Right ventricle myocardium inferior (tissue), 1 donor: ENCODE measurements at regions not wholly inside any gene's neighbourhood (a gene's known extent, or its start where the extent isn't known, plus 50 kb on each side); places are given as distances from the start of the nearest gene placed in this dataset.

Experiments
- ATAC-seq: fragments of 200-7000 bp; cut with Tn5 transposase; one replicate; pipeline ENCODE4 v1.9.1; 2020; ENCODE audit warnings: mild to moderate bottlenecking, moderate library complexity
- DNase-seq: peaks from one replicate; pipeline ENCODE4 v3.0.0; 2021; ENCODE audit errors: missing footprints
- intact Hi-C: fragments of 100-400 bp; cut with DNase I; formaldehyde crosslinking; loops from one replicate; pipeline ENCODE4 v1.11.0; 2022
- donor health status: DM: no; HTN: yes; CAD: no; lungs with severe emphysema.

DNA sequence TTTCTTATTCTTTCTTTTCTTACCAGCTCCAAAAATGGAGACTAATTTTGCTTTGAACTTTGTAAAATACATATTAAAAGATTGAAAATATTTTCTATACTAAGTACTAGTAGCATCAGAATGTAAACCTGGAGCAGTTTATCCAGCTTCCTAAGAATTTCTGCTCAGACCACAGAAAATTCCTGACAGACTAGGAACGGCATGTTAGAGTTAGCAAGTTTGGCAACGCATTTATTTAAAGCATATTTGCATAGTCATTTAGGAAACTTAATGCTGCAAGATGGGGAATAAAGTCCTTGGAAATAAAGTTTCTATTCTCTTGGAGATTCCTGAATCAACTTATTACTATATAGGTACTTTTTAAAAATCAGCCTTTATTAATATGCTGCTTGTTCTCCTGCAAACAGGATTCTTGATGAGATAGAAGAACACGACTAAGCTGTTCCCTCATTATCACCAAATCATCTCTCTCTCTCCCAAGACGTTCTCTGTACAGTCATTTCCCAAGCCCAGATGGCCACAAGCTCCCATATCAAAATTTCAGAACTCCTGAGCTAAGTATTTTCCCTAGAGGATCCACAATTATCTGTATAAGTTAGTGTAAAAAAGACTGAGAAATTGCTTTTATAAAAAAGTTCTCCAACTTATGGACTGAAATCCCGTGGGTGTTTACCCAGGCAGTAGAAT is 305.8 kb upstream of the NEBL start:
- intact Hi-C loops = no loop called here
- DNase-seq = no peak
- ATAC-seq = no peak

DNA sequence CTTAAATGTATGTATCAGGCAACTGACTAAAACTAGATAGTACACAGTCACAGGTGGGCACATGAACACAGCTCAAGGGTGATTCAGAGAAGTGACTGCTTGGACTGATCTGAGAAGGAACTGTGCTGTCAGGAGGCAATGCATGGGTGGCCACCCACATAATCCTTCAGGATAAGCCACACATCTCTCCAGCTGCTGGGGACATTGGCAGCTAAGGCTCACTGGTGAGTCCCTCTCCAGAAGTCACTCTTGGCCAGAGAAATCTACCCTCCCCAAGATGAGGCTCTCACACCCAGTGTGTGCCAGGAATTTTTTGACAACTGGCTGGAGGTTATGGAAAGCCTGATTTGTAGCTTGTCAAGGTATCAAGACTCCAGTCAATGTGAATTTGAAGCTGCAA is 302.4 kb upstream of the NEBL start:
- intact Hi-C loops = no loop called here
- DNase-seq (no peak), ATAC-seq (no peak)

DNA sequence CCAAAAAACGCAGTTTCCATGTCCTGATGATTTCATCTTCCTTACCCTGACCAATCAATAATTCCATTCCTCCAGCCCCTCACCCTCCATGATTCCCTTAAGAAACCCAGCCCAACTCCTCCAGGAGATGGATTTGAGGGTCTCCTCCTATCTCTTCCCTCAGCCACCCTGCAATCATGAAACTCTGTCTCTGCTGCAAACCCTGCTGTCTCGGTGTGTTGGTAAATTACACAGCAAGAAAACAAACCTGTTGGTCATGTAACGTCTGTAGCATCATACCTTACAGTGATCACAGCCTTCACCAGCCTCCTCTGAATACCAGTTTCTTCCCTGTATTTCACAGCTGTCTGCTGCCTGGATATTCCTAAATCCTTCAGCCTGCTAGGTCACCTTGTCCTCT is 300.7 kb upstream of the NEBL start:
- no peak for DNase-seq
- intact Hi-C loops = no loop called here
- ATAC-seq = no peak

DNA sequence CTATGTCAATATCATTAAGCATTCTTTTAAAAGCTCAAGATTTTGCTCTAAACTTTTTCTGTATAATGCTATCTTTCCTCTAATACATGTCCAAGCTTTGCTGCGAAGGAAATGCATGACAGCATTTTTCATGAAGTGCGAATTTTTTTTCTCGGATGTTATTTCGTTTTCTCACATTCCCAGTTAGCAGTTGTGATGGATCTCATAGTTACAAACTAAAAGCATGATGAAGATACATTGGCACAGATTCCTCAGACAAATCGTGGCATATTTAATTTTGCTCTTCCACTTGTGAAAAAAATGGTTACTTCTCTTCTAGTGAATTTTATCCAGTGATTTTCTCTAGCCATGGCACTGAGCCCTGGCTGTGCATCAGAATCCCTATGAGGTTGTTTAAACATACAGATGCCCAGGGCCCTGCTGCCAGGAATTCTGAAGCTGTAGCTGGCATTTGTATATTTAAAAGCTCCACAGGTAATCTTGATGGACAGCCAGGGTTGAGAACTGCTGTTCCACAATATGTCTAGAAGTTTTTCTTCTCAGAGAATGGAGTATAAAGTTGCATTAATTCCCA is 299.8 kb upstream of the NEBL start:
- intact Hi-C loops = no loop called here
- ATAC-seq (no peak), DNase-seq (no peak)

DNA sequence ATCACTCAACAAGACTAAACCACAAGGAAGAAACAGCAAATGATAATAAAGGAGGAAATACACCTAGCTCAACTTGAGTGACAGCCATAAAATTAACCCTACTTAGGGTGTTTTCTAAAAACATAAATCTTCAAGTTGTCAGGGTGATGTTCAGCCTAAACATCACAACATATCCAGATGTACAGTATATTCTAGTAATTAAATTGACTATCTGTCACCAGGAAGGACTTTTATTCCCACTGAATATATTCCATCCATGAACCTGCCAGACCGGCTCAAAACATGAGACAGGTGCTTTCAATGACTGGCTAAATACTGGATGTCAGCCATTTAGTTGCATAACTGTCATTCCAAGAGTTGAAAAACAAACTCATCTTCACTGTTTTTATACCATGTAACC is 298.1 kb upstream of the NEBL start:
- ATAC-seq = no peak
- intact Hi-C loops = no loop called here
- no peak for DNase-seq

DNA sequence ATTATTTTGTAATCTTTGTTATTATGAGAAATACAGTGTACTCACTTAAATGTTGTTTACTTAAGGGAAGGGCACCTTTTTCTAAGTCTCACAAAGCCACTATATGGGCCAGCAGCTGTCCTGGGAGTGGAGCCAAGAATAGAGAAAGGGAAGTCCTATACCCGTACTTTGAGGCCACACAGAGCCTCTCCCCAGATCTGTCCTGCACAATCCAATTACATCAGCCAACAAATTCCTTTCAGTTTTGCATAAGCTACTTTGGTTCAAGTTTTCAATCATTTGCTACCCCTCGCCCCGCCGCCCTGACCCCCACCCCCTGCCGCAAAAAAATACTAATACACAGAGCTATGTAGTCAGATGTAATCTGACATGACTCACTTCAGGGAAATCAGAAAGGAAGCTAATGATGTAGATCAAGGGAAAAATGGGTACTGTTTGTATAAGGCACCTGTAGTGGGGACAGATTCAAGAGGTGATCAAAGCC is 297.4 kb upstream of the NEBL start:
- intact Hi-C loops = no loop called here
- ATAC-seq = peak; percentile 50
- no peak for DNase-seq

DNA sequence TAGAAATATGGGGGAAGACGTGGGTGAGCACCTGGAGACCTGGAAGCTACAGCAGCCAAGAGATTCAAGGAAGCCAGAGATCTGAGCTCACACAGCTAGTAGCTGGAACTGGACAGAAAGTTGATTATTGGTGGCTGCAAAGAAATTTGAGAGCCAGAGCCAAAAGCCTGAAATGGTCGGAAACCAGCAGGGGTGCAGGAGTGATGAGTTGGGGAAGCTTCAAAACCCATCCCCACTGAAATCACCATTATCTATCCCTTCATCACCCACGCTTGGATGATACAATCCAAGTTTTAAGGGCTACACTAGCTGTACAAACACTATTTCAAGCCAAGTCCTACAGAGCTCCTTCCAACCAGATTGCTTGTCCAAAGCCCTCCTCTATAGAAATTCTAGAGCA is 296.1 kb upstream of the NEBL start:
- ATAC-seq (no peak), DNase-seq (no peak)
- intact Hi-C loops = no loop called here

DNA sequence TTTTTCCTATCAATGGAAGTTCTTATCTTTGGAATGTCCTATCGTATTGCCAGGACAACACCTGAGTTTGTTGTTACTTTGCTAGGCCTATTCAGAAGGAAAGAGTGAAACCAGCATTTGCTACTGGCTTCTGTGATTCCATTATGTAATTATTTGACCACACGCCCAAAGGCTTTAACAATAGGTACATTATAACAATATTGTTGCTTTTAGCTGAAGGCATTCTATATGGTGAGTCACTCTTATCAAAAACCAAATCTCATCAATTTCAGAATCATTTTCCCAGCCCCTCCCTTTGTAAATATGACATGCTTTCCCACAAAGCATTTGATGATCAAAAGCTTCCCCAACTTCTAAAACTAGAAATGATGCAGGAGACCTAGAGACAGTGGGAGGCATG is 294.4 kb upstream of the NEBL start:
- DNase-seq = no peak
- no peak for ATAC-seq
- intact Hi-C loops = no loop called here

DNA sequence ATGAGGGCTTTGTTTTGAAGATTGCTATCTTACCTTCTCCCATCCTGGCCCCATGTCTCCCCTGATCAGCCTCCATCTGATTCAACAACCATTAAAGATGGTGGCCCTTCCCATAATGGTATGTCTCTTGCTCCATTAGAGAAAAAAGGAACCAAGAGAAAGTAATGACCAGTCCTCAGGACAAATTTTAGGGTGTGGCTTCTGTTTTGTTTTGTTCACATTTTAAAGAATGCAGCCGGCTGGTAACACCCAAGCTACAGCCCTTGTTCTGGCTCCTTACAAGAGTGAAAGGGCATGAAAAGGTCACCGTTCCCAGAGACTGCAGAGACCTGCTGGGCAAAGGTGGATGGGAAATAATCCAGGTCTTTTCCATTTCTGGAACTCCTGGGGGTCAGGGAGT is 287.9 kb upstream of the NEBL start:
- ATAC-seq = no peak

DNA sequence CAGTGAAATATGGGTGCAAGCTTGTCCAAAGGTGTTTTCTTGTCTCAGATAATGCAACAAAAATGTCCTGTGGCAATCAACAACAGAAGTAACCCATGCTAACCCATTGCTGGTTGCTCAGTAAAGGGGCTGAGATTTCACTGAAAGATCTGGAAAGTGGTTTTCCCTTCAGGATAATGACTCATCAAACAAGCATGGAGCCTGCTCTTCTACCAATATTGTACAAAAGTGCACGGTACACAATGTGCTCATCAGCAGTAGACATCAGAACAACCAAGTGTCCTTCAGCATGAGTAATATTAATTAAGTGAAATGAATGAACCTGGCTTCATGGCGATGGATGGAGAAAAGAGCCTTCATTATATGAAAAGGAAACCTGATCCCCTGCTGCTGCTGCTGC is 287.1 kb upstream of the NEBL start:
- DNase-seq (no peak), ATAC-seq (no peak)
- intact Hi-C loops = no loop called here

More for the DNA sequence above, 287.9 kb upstream of the NEBL start:
- intact Hi-C loops = no loop called here
- DNase-seq = no peak

DNA sequence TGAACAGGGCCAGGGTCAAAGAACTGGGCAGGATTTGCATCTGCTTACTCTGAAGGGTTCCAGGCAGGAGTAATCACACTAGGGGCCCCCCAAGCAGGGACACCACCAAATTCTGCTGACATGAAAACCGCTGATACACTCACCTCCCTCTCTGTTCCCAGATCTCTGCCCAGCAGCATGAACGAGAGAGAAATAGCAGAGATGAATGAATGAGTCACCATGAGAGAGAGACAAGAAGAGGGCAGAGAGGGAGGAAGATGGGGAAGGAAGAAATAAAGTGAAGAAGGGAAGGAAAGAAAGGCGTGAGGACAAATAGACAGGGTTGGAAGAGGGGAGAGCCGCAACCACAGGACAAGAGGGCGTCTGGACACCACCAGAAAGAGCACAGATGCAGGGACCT is 285.9 kb upstream of the NEBL start:
- ATAC-seq = no peak
- intact Hi-C loops = no loop called here

DNA sequence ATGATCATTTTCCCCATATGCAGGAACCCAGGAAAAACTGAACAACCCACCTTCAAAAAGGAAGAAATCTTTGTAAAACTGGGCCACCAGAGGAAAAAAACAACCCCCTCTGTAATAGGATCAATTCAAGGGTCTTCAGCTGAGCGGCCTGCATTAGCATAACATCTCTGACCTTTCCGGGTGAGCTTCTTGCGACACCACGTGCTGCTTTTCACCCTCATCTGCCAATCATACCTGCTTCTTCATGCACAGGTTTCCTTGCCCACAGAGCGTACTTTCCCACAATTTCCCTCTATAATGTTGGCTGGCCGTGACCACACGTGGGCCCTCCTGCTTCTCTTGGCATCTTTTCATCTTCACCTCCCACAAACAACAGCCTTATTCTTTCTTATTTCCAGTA is 284.3 kb upstream of the NEBL start:
- intact Hi-C loops = no loop called here
- ATAC-seq (no peak), DNase-seq (no peak)

More for the DNA sequence above, 285.9 kb upstream of the NEBL start:
- DNase-seq = no peak

DNA sequence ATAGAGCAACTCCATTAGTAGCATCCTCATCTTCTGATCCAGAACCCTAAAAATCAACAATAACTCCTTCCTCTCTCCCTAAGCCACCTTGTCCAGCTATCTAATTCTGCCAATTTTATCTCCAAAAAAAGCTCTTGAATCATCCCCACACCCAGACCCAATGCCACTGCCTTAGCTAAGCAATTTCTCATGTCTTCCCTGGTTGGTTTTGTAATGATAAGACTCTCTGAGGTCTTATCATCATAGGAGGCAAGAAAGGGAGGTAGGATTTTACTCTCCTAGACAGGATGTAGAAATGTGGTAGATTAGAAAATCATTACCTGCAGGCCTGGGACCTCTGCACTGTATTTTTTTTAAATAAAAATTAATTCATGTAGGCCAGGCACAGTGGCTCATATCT is 283.5 kb upstream of the NEBL start:
- intact Hi-C loops = no loop called here
- DNase-seq = no peak
- no peak for ATAC-seq

DNA sequence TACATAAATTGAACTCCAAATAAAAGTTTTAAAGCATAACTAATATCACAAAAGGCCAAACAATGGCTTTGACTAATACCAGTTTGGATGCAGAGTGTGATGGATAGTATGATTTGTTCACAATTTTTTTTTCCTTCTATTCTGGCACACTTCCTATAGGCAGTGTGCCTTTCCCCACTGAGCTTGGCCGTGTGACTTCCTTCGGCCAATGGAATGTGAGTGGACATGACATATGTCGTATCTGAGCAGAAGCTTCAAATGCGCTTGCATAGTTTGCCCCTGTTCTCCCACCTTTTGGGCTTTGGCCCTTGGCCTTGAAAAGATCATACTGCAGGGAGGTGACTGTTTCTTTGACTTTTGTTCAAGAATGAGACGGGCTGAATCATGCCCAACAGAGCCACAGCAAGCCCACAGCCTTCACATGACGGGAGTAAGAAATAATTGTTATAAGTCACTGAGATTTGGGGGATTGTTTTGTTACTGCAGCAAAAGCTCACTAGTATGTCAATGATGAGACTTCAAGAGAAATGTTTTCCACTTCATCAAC is 279.9 kb upstream of the NEBL start:
- no peak for ATAC-seq
- DNase-seq = no peak
- intact Hi-C loops = no loop called here

DNA sequence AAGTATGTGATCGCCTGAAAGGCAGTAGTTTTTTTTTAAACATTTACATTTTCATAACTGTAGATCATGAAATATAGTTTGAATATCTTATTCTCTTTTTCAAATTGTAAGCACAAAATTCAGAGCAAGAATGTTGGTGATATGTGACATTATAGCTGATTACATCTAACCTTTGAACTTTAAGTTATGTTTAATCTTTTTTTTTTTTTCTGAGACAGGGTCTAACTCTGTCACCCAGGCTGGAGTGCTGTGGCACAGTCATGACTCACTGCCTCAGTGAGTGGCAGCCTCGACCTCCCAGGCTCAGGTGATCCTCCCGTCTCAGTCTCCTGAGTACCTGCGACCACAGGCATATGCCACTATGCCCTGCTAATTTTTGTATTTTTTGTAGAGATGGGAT is 278.7 kb upstream of the NEBL start:
- intact Hi-C loops = no loop called here
- DNase-seq (no peak), ATAC-seq (no peak)

DNA sequence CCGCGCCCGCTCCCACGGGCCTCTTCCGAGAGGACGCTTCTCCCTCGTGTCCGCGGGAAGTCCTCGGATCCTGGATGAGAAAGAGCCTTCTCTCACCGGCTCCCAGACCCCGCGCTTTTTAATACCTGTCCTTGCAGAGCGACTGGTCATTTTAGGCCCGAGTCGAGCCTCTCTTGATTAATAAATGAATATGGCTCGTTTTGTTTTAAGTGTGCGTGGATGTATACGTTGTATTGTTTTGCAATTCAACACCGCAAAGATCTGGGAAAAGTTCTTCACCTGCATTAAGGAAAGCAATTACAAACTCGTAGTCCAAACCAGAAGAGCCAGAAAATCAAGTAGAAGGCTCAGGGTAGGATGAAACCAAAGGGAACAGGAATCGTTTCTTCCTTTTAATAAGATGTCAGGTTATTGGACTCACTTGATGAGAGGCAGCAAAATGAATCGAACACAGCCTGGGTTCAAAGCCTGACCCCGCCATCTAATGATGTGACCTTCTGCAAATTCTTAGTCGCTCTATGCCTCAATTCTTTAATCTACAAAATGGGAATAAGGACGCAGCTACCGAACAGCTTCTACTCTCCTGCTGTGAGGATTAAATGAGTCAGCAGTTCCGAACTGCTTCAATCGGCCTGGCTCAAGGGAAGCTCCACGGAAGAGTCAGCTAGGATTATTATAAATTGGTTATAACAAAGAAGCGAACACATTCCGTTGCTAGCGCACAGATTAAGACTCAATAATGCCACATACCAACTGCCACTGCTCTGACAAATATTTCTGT is 277.8 kb upstream of the NEBL start:
- ATAC-seq (no peak), DNase-seq (no peak)
- intact Hi-C loops = no loop called here

DNA sequence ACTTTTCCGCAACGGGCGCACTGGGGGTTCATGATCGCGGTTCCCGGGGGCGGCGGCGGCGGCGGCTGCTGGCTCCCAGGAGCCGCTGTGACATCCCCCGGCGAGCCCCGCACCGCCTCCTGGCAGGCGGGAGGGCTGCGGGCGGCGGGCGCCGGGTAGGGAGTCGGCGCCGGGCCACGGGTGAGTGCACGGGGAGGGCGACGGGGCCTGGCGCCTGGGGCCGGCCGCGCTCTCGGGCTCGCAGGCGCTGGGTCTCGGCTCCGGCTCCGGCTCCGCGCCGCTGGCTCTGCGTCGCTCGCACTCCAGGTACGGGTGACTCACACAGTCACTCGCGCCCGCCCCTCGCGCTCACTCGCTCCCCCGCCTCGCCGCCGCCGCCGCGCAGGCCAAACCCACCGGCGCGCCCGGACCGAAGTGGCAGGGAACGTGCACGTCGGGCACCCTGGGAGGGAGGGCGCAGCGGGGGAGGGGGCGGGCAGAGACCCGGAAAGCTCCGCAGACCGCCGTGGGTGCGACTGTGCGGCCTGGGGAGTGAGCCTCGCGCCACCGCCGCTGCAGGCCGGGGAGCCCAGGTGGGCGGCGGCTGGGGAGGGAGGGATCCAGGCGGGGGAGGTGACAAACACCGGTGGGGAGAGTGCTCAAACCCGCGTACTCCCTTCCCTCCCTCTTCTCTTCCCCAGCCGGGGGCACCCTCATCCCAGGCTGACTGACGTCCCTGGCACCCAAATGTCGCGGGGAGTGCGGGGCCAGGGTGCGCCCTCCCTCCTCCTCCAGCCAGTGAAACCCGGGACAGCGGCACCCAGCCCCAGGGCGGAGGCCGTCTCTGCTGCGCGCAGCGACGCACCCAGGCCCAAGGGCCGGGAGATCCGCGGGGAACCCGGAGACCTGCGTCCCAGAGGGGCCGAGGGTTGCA is 276.9 kb upstream of the NEBL start:
- DNase-seq = peak; percentile 82
- peak; percentile 62 for ATAC-seq
- intact Hi-C loops = no loop called here

DNA sequence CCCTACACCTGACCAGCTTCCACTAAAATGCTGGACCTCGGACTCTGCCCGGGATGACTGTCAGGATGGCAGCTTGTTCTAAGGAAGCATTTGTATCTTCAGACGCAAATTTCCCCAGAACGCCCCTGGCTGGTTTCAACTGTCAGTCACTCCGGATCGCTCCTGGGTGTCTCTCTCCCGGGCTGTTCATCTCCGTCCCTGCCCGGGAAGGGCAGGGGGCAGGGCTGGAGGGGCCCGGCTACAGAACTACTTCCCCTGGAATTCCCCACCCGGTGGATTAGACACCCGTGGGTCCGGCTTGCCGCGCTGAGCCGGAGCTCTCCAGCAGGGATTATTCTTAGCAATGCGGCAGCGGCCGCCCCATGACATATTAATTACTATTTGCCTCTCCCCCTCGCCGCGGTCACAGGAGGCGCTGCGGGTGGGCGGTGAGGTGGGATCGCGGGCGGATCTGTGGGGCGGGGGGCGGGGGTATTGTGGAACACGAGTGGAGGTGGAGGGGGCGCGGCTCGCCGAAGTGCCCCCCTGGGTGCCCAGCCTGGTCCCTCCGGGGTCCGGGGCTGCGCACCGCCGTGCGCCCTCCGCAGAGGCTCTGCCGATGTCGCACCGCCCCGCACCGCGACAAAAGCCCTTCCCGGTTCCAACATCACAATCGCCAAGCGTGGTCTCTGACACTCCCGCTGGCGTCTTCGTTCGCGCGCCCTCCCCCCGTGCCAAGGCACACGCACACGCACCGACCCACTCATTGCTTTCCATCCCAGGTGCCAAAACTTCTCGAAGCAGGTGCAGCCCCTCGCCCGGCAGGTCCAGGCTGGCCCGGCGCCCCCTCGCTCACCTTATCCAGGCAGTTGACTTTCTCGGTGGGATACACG is 276.1 kb upstream of the NEBL start:
- ATAC-seq (peak; percentile 17), DNase-seq (peak; percentile 65)
- intact Hi-C loops = no loop called here
